HG03469 (cell line): ENCODE measurements at regions not wholly inside any gene's neighbourhood (a gene's known extent, or its start where the extent isn't known, plus 50 kb on each side); places are given as distances from the start of the nearest gene placed in this dataset.
"Not testable (repeated sequence)": the region's sequence is repeated elsewhere in the genome, so short reads cannot be mapped to it uniquely, and the experiment has no call there.

Experiments
- ATAC-seq: cut with Tn5 transposase; IDR thresholded peaks from one replicate; pipeline ENCODE4 v1.9.1; 2021; ENCODE audit warnings: mild to moderate bottlenecking, moderate library complexity, moderate number of reproducible peaks; ENCODE audit not compliant: unreplicated experiment

GRCh38 chr2:131858197-131858596 is 303.6 kb downstream of the ANKRD30BL start:
- not testable (repeated sequence) for ATAC-seq
